Vagina (tissue), 2 donors: ENCODE measurements at regions not wholly inside any gene's neighbourhood (a gene's known extent, or its start where the extent isn't known, plus 50 kb on each side); places are given as distances from the start of the nearest gene placed in this dataset.

ENCODE experiments used
- CTCF ChIP-seq, 3 experiments: fragments of 450-650 bp in 2 of 3; fragments of 200-600 bp in 1 of 3; sonication (generic) in 1 of 3; IDR thresholded peaks; one replicate each; pipeline ENCODE4 v1.5.1; 2017 to 2019; ENCODE audit warnings: antibody characterized with exemption in 3 of 3, mild to moderate bottlenecking in 2 of 3, moderate library complexity in 2 of 3
- POLR2A ChIP-seq, 2 donors: fragments of 450-650 bp; IDR thresholded peaks; one replicate each; pipeline ENCODE4 v1.6.1; 2017; ENCODE audit warnings: antibody characterized with exemption in 2 of 2, mild to moderate bottlenecking in 2 of 2, moderate library complexity in 2 of 2
- POLR2AphosphoS5 ChIP-seq, 2 donors: sonication (generic); formaldehyde crosslinking; IDR thresholded peaks; one replicate each; pipeline ENCODE4 v1.9.0; 2017; ENCODE audit warnings: antibody characterized with exemption in 2 of 2, mild to moderate bottlenecking in 2 of 2, low read depth in 1 of 2; ENCODE audit not compliant: insufficient read depth in 1 of 2

DNA sequence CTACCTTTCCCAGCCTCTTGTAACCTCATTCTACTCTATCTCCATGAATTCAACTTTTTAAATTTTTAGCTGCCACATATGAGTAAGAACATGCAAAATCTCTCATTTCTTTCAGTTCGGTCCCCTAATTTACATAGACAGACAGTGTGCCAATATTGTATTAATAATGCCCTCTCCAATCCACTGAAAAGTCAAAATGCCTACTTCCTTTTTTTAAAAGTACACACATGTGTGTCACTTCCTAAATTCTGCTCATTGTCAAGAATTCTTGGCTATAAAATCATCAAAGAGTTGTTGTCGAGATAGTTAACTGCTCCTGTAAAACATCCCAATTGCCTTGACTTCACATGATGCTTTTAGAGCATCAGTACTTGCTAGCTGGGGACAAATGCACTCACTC, 84.2 kb upstream of the IL12A start:
- no peak for TF ChIP-seq POLR2A (IDR thresholded peaks at IDR 0.05)
- TF ChIP-seq CTCF (IDR thresholded peaks at IDR 0.05) = no peak
- no peak for TF ChIP-seq POLR2AphosphoS5 (IDR thresholded peaks at IDR 0.05; ENCODE audit: insufficient read depth in 1 of 2, low read depth in 1 of 2)
